ENCODE measurements at regions not wholly inside any gene's neighbourhood (a gene's known extent, or its start where the extent isn't known, plus 50 kb on each side); places are given as distances from the start of the nearest gene placed in this dataset.

DNA sequence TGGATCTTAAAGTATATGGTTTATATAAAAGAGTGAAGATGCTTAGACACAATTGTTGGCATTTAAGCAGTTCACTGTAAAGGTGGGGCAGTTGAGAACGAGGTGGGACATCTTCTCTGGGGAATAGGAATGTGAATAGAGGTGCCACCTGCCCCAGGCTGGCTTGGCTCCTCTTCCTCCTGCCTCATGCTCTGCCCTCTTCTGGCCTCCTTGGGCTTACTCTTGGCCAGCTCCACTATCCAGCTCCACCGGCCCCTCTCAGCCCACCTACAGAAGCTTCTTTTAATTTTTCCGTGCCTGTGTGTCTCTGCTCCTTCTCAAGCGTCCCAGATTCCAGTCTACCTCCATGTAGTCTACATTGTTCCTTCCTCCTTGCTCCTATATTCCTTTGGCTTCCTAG lies 122.1 kb downstream of the NUF2 start:
- no peaks in the 10 kb centered on the region for H3K36me3 ChIP-seq (ENCODE audit: control insufficient read depth in 2 of 2, insufficient read depth in 2 of 2, low read length in 1 of 2)
- H4K20me1 ChIP-seq (ENCODE audit: control insufficient read depth, insufficient read depth), result no peaks in the 10 kb centered on the region
- H3K4me3 ChIP-seq, result no peak overlapping the region
- ATAC-seq, result no peak
- ChIA-PET SMC1A (ENCODE audit: uncharacterized antibody, unreplicated experiment) (no interaction called here), CTCF (no interaction called here), POLR2A (no interaction called here), RAD21 (ENCODE audit: unreplicated experiment) (interaction anchor here (0.5 kb wide), 1 partner anchor 16 kb away, joined by 3 read pairs; no protein-coding TSS in a partner anchor)
- TF ChIP-seq FOXK2 (IDR thresholded peaks at IDR 0.05) (no peak), NRF1 (conservative IDR thresholded peaks at IDR 0.05; ENCODE audit: low read depth, low read length) (no peak), SIX5 (IDR thresholded peaks at IDR 0.05; ENCODE audit: low read depth, low read length, severe bottlenecking) (no peak), JUNB (IDR thresholded peaks at IDR 0.05) (no peak), ZNF217 (IDR thresholded peaks at IDR 0.05) (no peak), RELA (IDR thresholded peaks at IDR 0.05; ENCODE audit: borderline replicate concordance, partially characterized antibody) (no peak)
- TF ChIP-seq, protein P1, sequence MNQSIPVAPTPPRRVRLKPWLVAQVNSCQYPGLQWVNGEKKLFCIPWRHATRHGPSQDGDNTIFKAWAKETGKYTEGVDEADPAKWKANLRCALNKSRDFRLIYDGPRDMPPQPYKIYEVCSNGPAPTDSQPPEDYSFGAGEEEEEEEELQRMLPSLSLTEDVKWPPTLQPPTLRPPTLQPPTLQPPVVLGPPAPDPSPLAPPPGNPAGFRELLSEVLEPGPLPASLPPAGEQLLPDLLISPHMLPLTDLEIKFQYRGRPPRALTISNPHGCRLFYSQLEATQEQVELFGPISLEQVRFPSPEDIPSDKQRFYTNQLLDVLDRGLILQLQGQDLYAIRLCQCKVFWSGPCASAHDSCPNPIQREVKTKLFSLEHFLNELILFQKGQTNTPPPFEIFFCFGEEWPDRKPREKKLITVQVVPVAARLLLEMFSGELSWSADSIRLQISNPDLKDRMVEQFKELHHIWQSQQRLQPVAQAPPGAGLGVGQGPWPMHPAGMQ (IDR thresholded peaks at IDR 0.05; ENCODE audit: borderline replicate concordance), result no peak
- no peaks in the 10 kb centered on the region for H3K4me1 ChIP-seq (ENCODE audit: control insufficient read depth, insufficient read depth, low read length)
- in situ Hi-C loops (cut with MboI) (no loop called here), intact Hi-C loops (cut with micrococcal nuclease; ENCODE audit: unreplicated experiment) (no loop called here)
- H3K27ac ChIP-seq (ENCODE audit: control insufficient read depth, insufficient read depth), result no peak overlapping the region
- no peak overlapping the region for H2AFZ ChIP-seq (ENCODE audit: control insufficient read depth, low read depth, low read length)
- no peak overlapping the region for H3K4me2 ChIP-seq (ENCODE audit: control insufficient read depth, insufficient read depth)
- no peak overlapping the region for H3K9ac ChIP-seq (ENCODE audit: control insufficient read depth, insufficient read depth, low read length)
- no peak for DNase-seq (ENCODE audit: low read depth, low spot score)
- FAIRE-seq, result no peak
- no TSS peak for BruUV-seq (replicated peaks)
- peaks cover 3 to 4% of the 10 kb centered on the region in 2 experiments; a peak in 1 of 4 replicates for H3K27me3 ChIP-seq (replicated peaks in 1 of 2; ENCODE audit: control insufficient read depth in 2 of 2, insufficient read depth in 2 of 2, low read length in 1 of 2)
- H3K79me2 ChIP-seq (ENCODE audit: control insufficient read depth, insufficient read depth, low read length), result no peaks in the 10 kb centered on the region
- 1% methylated on average over 4 of the region's 4 CpGs for WGBS (ENCODE audit: insufficient coverage, insufficient replicate concordance, low lambda C conversion rate, missing lambda C conversion rate)
- H3K9me3 ChIP-seq (replicated peaks; ENCODE audit: control insufficient read depth, insufficient read depth, low read length), result no peaks in the 10 kb centered on the region

DNA sequence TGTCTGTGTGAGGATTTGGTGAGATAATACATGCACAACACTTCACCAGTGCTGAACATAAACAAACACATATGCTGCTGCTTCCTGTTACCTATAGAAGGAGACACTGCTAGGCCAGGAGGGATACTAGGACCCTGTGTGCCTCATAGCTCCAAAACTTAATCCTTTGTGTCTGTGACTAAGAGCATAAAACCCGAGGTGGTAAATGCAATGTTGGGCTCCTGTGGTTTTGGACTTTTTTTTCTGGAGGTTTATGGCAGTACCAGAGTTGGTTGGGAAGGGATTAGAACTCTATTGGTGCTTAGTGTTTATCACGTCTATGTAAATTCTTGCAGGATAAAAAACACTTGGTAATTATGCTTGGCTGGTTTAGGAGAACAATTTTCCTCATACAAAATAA lies 122.9 kb downstream of the NUF2 start:
- CTCF ChIA-PET, result no interaction called here
- Histone ChIP-seq H3K9me3 (replicated peaks; ENCODE audit: control insufficient read depth, insufficient read depth, low read length) (no peaks in the 10 kb centered on the region), H3K27ac (ENCODE audit: control insufficient read depth, insufficient read depth) (no peak overlapping the region), H3K4me2 (ENCODE audit: control insufficient read depth, insufficient read depth) (no peak overlapping the region), H3K4me3 (no peak overlapping the region), H3K4me1 (ENCODE audit: control insufficient read depth, insufficient read depth, low read length) (no peaks in the 10 kb centered on the region), H3K27me3 (replicated peaks in 1 of 2; ENCODE audit: control insufficient read depth in 2 of 2, insufficient read depth in 2 of 2, low read length in 1 of 2) (no peaks in the 10 kb centered on the region; a peak in 1 of 4 replicates), H3K9ac (ENCODE audit: control insufficient read depth, insufficient read depth, low read length) (no peak overlapping the region), H2AFZ (ENCODE audit: control insufficient read depth, low read depth, low read length) (no peak overlapping the region), H3K36me3 (ENCODE audit: control insufficient read depth in 2 of 2, insufficient read depth in 2 of 2, low read length in 1 of 2) (no peaks in the 10 kb centered on the region), H3K79me2 (ENCODE audit: control insufficient read depth, insufficient read depth, low read length) (no peaks in the 10 kb centered on the region), H4K20me1 (ENCODE audit: control insufficient read depth, insufficient read depth) (no peaks in the 10 kb centered on the region)
- SMC1A ChIA-PET (ENCODE audit: uncharacterized antibody, unreplicated experiment), result no interaction called here
- ATAC-seq (no peak), FAIRE-seq (no peak), DNase-seq (ENCODE audit: low read depth, low spot score) (no peak)
- POLR2A ChIA-PET, result no interaction called here
- RAD21 ChIA-PET (ENCODE audit: unreplicated experiment), result no interaction called here
- BruUV-seq (replicated peaks), result no TSS peak
- in situ Hi-C loops (cut with MboI), result no loop called here
- WGBS (ENCODE audit: insufficient coverage, insufficient replicate concordance, low lambda C conversion rate, missing lambda C conversion rate), result 0% methylated on average over 2 of the region's 2 CpGs
- intact Hi-C loops (cut with micrococcal nuclease; ENCODE audit: unreplicated experiment), result no loop called here
- TF ChIP-seq BMI1 (IDR thresholded peaks at IDR 0.05; ENCODE audit: borderline replicate concordance) (no peak), CBX3 (IDR thresholded peaks at IDR 0.05; ENCODE audit: borderline replicate concordance, low read depth) (no peak), LARP7 (IDR thresholded peaks at IDR 0.05) (no peak), TBL1XR1 (IDR thresholded peaks at IDR 0.05; ENCODE audit: low read depth, low read length) (no peak), POU2F2 (IDR thresholded peaks at IDR 0.05; ENCODE audit: borderline replicate concordance, low read depth, low read length) (no peak), TARDBP (IDR thresholded peaks at IDR 0.05; ENCODE audit: borderline replicate concordance) (no peak), SMC3 (IDR thresholded peaks at IDR 0.05; ENCODE audit: borderline replicate concordance, low read length) (no peak), KAT2A (conservative IDR thresholded peaks at IDR 0.05; ENCODE audit: control insufficient read depth, low read depth, low read length) (no peak), IKZF1 (conservative IDR thresholded peaks at IDR 0.05) (no peak), CBFB (IDR thresholded peaks at IDR 0.05; ENCODE audit: low read depth) (no peak), HCFC1 (IDR thresholded peaks at IDR 0.05; ENCODE audit: low read length) (no peak), NFYB (IDR thresholded peaks at IDR 0.05; ENCODE audit: insufficient read depth, low read depth, low read length) (no peak)
- TF ChIP-seq, protein P2, sequence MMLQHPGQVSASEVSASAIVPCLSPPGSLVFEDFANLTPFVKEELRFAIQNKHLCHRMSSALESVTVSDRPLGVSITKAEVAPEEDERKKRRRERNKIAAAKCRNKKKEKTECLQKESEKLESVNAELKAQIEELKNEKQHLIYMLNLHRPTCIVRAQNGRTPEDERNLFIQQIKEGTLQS (IDR thresholded peaks at IDR 0.05; ENCODE audit: borderline replicate concordance, extremely low read depth, low read depth, low read length), result no peak
